D721Med (cell line): ENCODE measurements at regions not wholly inside any gene's neighbourhood (a gene's known extent, or its start where the extent isn't known, plus 50 kb on each side); places are given as distances from the start of the nearest gene placed in this dataset.

Experiments used
- DNase-seq: peaks from one replicate; pipeline ENCODE4 v3.0.0; 2011; ENCODE audit warnings: low spot score; ENCODE audit not compliant: insufficient read length
- FAIRE-seq: peaks from 2 replicates; lab custom pipeline; 2011; peaks lifted over from hg19 to GRCh38; lab: Jason Lieb, UNC
- TF ChIP-seq, protein P1 (sequence below): IDR thresholded peaks from 2 replicates; pipeline ENCODE4 v1.5.1; 2012; ENCODE audit warnings: mild to moderate bottlenecking, control low read depth; ENCODE audit not compliant: insufficient read depth; ENCODE audit errors: missing control alignments

DNA sequence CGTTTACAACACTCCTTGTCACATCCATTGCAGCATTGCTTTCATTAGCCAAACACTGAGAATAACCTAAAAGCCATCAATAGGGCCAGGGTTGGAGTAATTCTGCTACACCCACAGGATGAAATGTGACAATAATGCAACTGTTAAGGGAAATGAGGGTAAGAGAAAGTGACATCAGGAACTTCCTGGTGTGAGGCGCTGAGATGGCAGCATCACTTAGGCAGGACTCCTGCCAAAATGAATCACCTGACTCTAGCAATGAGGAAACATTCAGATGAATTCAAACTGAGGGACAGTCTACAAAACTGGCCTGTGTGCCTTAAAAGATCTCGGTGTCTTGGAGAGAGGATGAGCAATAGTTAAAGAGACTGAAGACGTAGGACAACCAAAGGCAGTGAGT, 115.6 kb upstream of the AGAP1 start:
- FAIRE-seq (no peak), DNase-seq (no peak)
- TF ChIP-seq, protein P1, sequence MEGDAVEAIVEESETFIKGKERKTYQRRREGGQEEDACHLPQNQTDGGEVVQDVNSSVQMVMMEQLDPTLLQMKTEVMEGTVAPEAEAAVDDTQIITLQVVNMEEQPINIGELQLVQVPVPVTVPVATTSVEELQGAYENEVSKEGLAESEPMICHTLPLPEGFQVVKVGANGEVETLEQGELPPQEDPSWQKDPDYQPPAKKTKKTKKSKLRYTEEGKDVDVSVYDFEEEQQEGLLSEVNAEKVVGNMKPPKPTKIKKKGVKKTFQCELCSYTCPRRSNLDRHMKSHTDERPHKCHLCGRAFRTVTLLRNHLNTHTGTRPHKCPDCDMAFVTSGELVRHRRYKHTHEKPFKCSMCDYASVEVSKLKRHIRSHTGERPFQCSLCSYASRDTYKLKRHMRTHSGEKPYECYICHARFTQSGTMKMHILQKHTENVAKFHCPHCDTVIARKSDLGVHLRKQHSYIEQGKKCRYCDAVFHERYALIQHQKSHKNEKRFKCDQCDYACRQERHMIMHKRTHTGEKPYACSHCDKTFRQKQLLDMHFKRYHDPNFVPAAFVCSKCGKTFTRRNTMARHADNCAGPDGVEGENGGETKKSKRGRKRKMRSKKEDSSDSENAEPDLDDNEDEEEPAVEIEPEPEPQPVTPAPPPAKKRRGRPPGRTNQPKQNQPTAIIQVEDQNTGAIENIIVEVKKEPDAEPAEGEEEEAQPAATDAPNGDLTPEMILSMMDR, result no peak

DNA sequence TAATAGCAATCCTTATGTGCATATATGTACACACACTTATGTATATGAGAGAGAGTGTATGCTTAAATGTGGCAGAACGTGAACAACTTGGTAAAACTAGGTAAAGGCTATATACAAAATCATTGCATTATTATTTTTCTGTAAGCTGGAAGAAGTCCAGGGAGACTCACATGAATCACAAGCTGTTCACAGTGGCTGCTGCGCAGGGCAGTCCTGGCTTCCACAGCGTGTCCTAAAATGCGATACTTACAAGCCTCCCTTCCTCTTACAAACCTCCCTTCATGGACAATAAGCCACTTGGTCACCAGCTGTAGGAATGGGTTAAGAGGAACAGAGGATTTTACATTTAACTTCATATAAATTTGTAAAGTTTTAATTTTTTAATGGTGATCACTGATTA, 114.9 kb upstream of the AGAP1 start:
- FAIRE-seq, result no peak
- no peak for DNase-seq
- TF ChIP-seq, protein P1, result no peak

DNA sequence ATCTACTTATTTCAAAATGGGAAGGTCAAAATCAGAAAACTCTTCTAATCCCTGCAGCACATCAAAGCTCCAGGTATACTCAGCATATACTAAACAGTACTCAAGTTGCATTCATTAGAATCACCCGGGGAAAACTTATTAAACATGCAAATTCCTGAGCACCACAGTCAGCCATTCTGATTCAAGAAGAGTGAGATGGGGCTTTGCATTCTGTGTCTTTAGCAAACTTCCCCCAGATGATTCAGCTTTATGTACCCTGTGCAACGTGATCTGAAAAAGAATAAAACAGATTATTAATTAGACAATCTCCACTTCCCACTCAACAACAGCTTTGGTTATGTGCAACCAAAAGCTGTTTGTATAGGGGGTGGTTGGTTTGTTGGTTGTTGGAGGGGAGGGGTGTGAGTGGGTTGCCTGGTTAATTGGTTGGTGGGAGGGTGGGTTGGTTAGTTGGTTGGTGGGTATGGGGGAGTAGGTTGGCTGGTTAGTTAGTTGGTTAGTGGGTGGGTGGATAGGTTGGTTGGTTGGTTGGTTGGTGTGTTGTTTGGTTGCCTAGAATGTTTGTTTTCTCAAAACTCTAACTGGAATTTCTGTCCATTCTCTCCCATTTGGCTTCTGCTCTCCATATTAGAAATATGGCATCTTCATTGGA, 112.5 kb upstream of the AGAP1 start:
- FAIRE-seq (no peak), DNase-seq (no peak)
- TF ChIP-seq, protein P1, result no peak

DNA sequence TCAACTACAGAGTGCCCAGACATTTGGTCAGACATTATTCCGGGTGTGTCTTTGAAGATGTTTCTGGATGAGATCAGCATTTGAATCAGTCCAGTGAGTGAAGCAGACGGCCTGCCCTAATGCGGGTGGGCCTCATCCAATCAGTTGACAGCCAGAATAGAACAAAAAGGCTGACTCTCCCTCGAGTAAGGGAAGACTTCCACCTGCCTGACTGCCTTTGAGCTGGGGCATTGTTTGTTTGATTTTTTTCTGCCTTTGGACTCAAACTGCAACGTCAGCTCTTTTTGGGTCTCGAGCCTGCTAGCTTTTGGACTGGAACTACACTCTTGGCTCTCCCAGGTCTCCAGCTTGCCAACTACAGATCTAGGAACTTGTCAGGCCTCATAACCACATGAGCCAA, 111.7 kb upstream of the AGAP1 start:
- TF ChIP-seq, protein P1, result no peak
- FAIRE-seq (no peak), DNase-seq (no peak)

DNA sequence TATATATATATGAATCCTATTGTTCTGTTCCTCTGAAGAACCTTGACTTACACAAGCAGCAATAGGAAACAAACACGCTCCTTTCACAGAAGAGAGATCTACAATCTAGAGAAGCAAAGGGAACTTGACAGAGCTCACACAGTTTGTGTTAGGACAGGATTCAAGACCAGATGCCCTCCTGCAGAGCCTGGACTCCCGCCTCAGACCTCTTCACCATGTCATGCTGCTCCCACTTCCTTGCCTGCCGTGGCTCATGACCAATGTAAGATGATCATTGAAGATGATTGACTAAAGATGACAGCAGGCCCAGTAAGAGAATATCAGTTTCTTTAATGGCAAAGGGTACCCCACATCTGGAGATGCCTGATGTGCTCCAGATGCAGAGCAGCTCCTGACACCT, 111.2 kb upstream of the AGAP1 start:
- DNase-seq (no peak), FAIRE-seq (no peak)
- TF ChIP-seq, protein P1, result no peak

DNA sequence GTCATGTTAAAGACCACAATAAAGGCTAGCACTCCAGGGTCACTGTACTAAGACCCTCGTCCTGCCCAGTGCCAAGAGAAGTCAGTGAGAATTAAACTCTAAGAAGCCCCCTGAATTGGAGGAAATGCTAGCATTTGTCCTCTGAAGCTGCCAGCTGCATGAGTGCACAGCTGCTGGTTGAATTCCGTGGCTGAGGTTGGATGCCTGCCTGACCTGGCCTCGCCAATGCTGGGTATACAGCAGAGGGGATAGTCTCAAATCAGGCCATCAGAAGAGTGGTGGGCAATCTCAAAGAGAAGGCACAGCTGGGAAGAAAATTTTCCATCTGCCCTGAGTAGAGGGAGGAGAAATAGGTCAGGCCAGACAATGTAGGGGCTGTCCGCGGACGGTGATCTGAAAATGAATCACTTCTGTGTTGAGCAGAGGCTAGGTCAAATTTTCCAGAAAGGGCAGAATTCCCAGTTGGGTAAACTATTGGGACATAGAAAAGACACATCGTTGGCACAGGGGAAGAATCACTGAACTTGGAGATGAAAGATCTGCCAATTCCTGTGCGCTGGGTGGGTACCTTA, 110.5 kb upstream of the AGAP1 start:
- no peak for DNase-seq
- TF ChIP-seq, protein P1, result no peak
- FAIRE-seq, result no peak

DNA sequence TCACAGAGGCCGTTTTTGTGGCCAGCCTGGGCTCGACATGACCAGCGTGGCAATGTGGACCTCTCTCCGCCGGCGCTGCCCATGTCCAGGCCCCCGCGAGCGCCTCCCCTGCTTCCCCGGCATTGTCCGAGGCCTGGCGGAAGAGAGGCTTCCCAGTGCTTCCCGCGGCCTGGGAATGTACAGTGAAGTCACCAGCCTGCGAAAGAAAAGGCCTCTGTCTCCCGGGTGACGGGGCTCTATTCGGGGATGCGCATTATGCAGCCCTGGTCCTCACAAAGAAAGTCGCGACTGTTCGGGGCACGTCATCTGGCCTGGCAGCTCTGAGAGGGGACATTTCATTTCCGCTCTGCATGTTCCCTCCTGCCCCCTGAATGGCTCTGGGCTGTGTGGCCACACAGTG, 109.2 kb upstream of the AGAP1 start:
- DNase-seq, result no peak
- TF ChIP-seq, protein P1, result no peak
- no peak for FAIRE-seq
